Peyer's patch (tissue), 4 donors: ENCODE measurements at regions not wholly inside any gene's neighbourhood (a gene's known extent, or its start where the extent isn't known, plus 50 kb on each side); places are given as distances from the start of the nearest gene placed in this dataset.

Experiments used
- DNase-seq, 3 donors: peaks; one replicate each; pipeline ENCODE4 v3.0.0-alpha.2; 2017 to 2019
- H3K27ac ChIP-seq, 4 donors: fragments of 200-600 bp; sonication (generic); one replicate each; pipeline ENCODE4 v1.5.1; 2016 to 2019
- H3K27me3 ChIP-seq, 2 donors: fragments of 200-600 bp; sonication (generic); one replicate each; pipeline ENCODE4 v1.5.1; 2019
- H3K36me3 ChIP-seq, 3 donors: fragments of 200-600 bp; sonication (generic); one replicate each; pipeline ENCODE4 v1.5.1; 2016 to 2019
- H3K4me1 ChIP-seq, 4 donors: fragments of 200-600 bp; sonication (generic); one replicate each; pipeline ENCODE4 v1.5.1; 2016 to 2019
- H3K4me3 ChIP-seq, 4 donors: fragments of 200-600 bp; sonication (generic); 1 replicate in 3 of 4; 2 replicates in 1 of 4; pipeline ENCODE4 v1.5.1; 2016 to 2019; ENCODE audit warnings: mild to moderate bottlenecking in 1 of 4
- H3K9me3 ChIP-seq, 4 donors: fragments of 200-600 bp; sonication (generic); one replicate each; pipeline ENCODE4 v1.5.1; 2016 to 2019; ENCODE audit warnings: mild to moderate bottlenecking in 1 of 4
- CTCF ChIP-seq, 6 experiments: fragments of 450-650 bp in 4 of 6; fragments of 200-600 bp in 2 of 6; sonication (generic) in 1 of 6; IDR thresholded peaks; one replicate each; pipeline ENCODE4 v1.5.1; 2017 to 2019; ENCODE audit warnings: antibody characterized with exemption in 6 of 6, mild to moderate bottlenecking in 3 of 6, moderate library complexity in 1 of 6
- POLR2A ChIP-seq, 2 donors: fragments of 450-650 bp; IDR thresholded peaks; one replicate each; pipeline ENCODE4 v1.5.1; 2017; ENCODE audit warnings: antibody characterized with exemption in 2 of 2, mild to moderate bottlenecking in 2 of 2, moderate library complexity in 2 of 2

GRCh38 chr19:31818798-31819105 is 469.5 kb upstream of the TSHZ3 start:
- no peak for DNase-seq
- Histone ChIP-seq H3K27ac (no peak overlapping the region), H3K4me3 (no peak overlapping the region), H3K4me1 (no peaks in the 10 kb centered on the region), H3K36me3 (no peaks in the 10 kb centered on the region), H3K27me3 (no peaks in the 10 kb centered on the region), H3K9me3 (no peaks in the 10 kb centered on the region)
- no peak for TF ChIP-seq CTCF (IDR thresholded peaks at IDR 0.05)

- Histone ChIP-seq H3K27me3 (no peaks in the 10 kb centered on the region), H3K9me3 (no peaks in the 10 kb centered on the region), H3K27ac (no peak overlapping the region), H3K4me1 (no peaks in the 10 kb centered on the region), H3K36me3 (no peaks in the 10 kb centered on the region), H3K4me3 (no peak overlapping the region)
- no peak for TF ChIP-seq POLR2A (IDR thresholded peaks at IDR 0.05)
- no peak for TF ChIP-seq CTCF (IDR thresholded peaks at IDR 0.05)
- no peak for DNase-seq
These were observed 470.6 kb upstream of the TSHZ3 start for GRCh38 chr19:31819837-31820236.

GRCh38 chr19:31821346-31821745 is 472.1 kb upstream of the TSHZ3 start:
- DNase-seq: no peak
- Histone ChIP-seq H3K4me3 (no peak overlapping the region), H3K4me1 (no peaks in the 10 kb centered on the region), H3K27me3 (no peaks in the 10 kb centered on the region), H3K36me3 (no peaks in the 10 kb centered on the region), H3K9me3 (no peaks in the 10 kb centered on the region), H3K27ac (no peak overlapping the region)
- TF ChIP-seq POLR2A (IDR thresholded peaks at IDR 0.05): no peak
- TF ChIP-seq CTCF (IDR thresholded peaks at IDR 0.05): no peak

GRCh38 chr19:31825134-31826094 is 476.2 kb upstream of the TSHZ3 start:
- Histone ChIP-seq H3K27me3 (no peaks in the 10 kb centered on the region), H3K4me3 (no peak overlapping the region), H3K27ac (no peak overlapping the region), H3K36me3 (no peaks in the 10 kb centered on the region), H3K4me1 (no peaks in the 10 kb centered on the region), H3K9me3 (no peaks in the 10 kb centered on the region)
- no peak for DNase-seq
- no peak for TF ChIP-seq CTCF (IDR thresholded peaks at IDR 0.05)
- TF ChIP-seq POLR2A (IDR thresholded peaks at IDR 0.05): no peak

GRCh38 chr19:31826325-31826724 is 477.1 kb upstream of the TSHZ3 start:
- Histone ChIP-seq H3K4me1 (no peaks in the 10 kb centered on the region), H3K36me3 (no peaks in the 10 kb centered on the region), H3K27ac (no peak overlapping the region), H3K9me3 (no peaks in the 10 kb centered on the region), H3K4me3 (no peak overlapping the region), H3K27me3 (no peaks in the 10 kb centered on the region)
- TF ChIP-seq CTCF (IDR thresholded peaks at IDR 0.05): no peak
- no peak for TF ChIP-seq POLR2A (IDR thresholded peaks at IDR 0.05)
- no peak for DNase-seq
